LNCaP clone FGC (cell line): ENCODE measurements at regions not wholly inside any gene's neighbourhood (a gene's known extent, or its start where the extent isn't known, plus 50 kb on each side); places are given as distances from the start of the nearest gene placed in this dataset.
"Not testable (repeated sequence)": the region's sequence is repeated elsewhere in the genome, so short reads cannot be mapped to it uniquely, and the experiment has no call there.

ENCODE experiments used
- DNase-seq: peaks from one replicate; pipeline ENCODE4 v3.0.0-alpha.2; 2011; ENCODE audit warnings: low read depth
- H3K4me3 ChIP-seq: 2 replicates; pipeline ENCODE4 v1.5.1; 2011; ENCODE audit warnings: mild to moderate bottlenecking, low read depth, low read length, control low read depth
- TF ChIP-seq, protein P1 (sequence below): IDR thresholded peaks from 2 replicates; pipeline ENCODE4 v1.5.1; 2012; ENCODE audit warnings: mild to moderate bottlenecking; ENCODE audit not compliant: control insufficient read depth, insufficient read depth; ENCODE audit errors: extremely low read depth

GRCh38 chr3:165507576-165507975 is 311.4 kb upstream of the SLITRK3 start:
- H3K4me3 ChIP-seq: no peak overlapping the region
- TF ChIP-seq, protein P1, sequence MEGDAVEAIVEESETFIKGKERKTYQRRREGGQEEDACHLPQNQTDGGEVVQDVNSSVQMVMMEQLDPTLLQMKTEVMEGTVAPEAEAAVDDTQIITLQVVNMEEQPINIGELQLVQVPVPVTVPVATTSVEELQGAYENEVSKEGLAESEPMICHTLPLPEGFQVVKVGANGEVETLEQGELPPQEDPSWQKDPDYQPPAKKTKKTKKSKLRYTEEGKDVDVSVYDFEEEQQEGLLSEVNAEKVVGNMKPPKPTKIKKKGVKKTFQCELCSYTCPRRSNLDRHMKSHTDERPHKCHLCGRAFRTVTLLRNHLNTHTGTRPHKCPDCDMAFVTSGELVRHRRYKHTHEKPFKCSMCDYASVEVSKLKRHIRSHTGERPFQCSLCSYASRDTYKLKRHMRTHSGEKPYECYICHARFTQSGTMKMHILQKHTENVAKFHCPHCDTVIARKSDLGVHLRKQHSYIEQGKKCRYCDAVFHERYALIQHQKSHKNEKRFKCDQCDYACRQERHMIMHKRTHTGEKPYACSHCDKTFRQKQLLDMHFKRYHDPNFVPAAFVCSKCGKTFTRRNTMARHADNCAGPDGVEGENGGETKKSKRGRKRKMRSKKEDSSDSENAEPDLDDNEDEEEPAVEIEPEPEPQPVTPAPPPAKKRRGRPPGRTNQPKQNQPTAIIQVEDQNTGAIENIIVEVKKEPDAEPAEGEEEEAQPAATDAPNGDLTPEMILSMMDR: no peak
- no peak for DNase-seq

DNA sequence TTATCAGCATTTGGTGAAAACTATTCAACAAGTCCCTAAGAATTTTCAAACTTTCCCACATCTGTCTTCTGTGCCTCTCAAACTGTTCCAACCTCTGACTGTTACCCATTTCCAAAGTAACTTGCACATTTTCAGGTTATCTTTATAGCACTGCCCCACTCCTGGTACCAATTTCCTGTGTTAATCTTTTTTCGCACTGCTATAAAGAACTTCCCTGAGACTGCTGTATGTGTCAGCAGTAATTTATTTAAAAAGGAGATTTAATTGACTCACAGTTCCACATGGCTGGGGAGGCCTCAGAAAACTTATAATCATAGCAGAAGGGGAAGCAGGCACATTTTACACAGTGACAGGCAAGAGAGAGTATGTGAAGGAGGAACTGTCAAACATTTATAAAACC is 310.9 kb upstream of the SLITRK3 start:
- DNase-seq: no peak
- H3K4me3 ChIP-seq: no peak overlapping the region
- TF ChIP-seq, protein P1: no peak

DNA sequence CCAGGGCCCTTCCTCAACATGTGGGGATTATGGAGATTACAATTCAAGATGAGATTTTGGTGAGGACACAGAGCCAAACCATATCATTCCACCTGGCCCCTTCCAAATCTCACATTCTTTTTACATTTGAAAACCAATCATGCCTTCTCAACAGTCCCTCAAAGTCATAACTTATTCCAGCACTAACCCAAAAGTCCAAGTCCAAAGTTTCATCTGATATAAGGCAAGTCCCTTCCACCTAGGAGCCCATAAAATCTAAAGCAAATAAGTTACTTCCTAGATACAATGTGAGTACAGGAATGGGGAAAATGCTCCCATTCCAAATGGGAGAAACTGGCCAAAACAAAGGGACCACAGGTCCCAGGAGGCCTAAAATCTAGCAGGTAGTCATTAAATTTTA is 309.5 kb upstream of the SLITRK3 start:
- peak; percentile 2 for DNase-seq
- H3K4me3 ChIP-seq: no peak overlapping the region
- TF ChIP-seq, protein P1: no peak

DNA sequence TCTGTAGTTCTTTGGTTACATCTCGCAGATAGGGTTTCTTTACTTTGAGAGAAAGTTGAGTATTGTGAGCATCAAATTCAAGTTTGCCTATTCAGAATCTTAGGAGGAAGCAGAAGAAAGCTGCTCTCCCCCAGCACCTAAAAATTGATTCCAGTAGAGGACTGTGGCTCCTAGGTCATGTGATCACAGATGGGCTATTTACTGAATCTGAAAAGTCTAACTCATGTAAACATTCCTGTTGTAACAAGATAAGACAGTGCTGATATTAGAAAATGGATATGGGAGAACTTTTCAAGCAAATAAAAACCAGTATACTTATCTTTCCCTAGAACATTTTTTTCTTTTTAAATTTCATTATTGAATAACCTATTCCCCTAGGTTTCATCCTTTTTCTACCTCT is 308.4 kb upstream of the SLITRK3 start:
- no peak overlapping the region for H3K4me3 ChIP-seq
- DNase-seq: no peak
- TF ChIP-seq, protein P1: no peak

GRCh38 chr3:165503825-165504224 is 307.6 kb upstream of the SLITRK3 start:
- no peak overlapping the region for H3K4me3 ChIP-seq
- TF ChIP-seq, protein P1: no peak
- no peak for DNase-seq

DNA sequence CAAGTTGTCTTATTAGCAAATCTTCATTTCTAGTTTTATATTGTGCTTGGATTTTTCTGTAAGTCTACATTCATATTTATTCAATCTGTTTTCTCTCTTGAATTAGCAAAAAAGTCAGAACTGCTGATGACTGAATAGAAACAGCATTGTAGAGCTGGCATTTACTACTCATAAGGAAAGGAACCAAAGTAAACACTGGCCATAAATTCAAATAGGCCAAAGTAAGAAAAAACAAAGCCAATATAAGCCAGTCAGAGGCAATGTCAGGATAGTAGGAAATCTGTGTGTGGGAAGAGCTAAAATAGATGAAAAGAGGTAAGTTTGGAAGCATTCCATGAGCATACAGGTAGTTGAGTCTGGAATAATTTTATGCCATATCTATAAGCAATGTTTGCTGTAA is 307.2 kb upstream of the SLITRK3 start:
- no peak overlapping the region for H3K4me3 ChIP-seq
- DNase-seq: no peak
- TF ChIP-seq, protein P1: no peak

DNA sequence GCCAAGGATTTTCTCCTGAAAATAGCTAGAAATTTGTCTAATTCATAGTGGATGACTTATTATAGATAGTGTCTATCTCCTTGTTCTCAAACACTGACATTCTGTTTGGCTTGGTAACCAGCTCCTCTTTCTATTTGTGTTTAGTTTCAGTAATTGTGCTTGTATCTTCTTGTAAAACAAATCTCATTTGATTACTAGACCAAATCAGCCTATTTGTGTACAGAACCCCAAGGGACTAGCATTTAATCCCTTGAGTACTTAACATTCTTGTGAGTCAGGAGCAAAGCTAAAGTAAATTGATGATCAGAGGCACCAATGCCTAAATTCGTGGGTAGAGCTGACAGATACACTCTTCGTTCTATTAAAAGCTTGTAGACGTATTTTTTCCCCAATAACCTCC is 306.5 kb upstream of the SLITRK3 start:
- no peak for DNase-seq
- TF ChIP-seq, protein P1: no peak
- no peak overlapping the region for H3K4me3 ChIP-seq

DNA sequence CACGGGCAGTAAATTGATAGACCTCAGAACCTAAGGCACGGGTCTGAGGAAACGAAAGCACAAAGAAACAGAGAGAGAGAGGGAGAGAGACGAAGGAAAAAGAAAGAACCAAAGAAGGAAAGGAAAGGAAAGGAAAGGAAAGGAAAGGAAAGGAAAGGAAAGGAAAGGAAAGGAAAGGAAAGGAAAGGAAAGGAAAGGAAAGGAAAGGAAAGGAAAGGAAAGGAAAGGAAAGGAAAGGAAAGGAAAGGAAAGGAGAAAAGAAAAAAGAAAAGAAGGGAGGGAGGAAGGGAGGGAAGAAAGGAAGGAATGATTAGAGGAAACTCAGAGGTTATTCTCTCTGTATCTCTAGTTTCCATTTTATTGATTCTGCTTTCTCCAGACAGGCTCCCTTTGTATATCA is 302.6 kb upstream of the SLITRK3 start:
- not testable (repeated sequence) for H3K4me3 ChIP-seq, DNase-seq
